ENCODE measurements at regions not wholly inside any gene's neighbourhood (a gene's known extent, or its start where the extent isn't known, plus 50 kb on each side); places are given as distances from the start of the nearest gene placed in this dataset.
"Not testable (repeated sequence)": the region's sequence is repeated elsewhere in the genome, so short reads cannot be mapped to it uniquely, and the experiment has no call there.

DNA sequence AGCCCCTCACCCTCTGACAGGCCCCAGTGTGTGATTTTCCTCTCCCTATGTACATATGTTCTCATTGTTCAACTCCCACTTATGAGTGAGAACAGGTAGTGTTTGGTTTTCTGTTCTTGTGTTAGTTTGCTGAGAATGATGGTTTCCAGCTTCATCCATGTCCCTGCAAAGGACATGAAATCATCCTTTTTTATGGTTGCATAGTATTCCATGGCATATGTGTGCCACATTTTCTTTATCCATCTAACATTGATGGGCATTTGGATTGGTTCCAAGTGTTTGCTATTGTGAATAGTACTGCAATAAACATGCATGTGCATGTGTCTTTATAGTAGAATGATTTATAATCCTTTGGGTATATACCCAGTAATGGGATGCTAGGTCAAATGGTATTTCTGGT lies 223.7 kb upstream of the VLDLR start:
- not testable (repeated sequence) for DNase-seq

DNA sequence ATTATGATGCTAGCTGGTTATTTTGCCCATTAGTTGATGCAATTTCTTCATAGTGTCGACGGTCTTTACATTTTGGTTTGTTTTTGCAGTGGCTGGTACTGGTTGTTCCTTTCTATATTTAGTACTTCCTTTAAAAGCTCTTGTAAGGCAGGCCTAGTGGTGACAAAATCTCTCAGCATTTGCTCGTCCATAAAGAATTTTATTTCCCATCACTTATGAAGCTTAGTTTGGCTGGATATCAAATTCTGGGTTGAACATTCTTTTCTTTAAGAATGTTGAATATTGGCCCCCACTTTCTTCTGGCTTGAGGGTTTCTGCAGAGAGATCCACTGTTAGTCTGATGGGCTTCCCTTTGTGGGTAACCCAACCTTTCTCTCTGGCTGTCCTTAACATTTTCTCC lies 219.8 kb upstream of the VLDLR start:
- not testable (repeated sequence) for DNase-seq

DNA sequence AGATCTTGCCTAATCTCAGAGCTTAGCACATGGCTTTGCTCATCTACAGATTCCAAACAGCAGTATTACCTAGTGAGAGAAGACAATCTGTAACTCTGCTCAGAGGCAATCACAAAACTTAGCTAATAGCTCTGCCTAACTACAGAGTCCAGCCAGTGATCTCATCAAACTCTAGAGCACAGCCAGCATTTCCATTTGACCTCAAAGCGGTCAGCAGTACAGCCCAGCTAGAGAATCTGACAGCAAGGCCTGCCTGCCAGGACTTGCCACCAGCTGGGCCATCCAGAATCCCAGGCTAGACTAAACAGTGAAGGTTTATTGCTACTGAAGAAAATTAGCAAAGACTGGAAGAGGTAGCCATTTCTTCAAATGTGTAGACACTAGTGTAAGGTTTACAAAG lies 217.9 kb upstream of the VLDLR start:
- no peak for DNase-seq

DNA sequence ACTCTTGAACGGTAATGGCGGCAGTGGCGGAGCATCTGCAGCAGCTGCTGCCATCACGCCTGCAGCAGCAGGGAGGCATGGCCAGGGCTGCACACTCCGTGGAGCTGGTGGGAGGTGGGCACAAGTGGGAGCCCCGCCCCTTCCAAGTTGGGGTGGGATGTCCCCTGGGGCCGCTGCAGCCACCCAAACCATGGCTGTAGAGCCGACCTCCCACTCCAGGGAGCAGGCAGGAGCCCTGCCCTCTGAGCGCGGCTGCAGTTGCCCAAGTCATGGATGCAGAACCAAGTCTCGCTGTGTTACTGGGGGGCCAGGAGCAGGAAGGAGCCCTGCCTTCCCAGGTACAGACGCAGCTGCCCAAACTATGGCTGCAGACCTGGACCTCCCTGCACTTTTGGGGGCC lies 215.3 kb upstream of the VLDLR start:
- no peak for DNase-seq

DNA sequence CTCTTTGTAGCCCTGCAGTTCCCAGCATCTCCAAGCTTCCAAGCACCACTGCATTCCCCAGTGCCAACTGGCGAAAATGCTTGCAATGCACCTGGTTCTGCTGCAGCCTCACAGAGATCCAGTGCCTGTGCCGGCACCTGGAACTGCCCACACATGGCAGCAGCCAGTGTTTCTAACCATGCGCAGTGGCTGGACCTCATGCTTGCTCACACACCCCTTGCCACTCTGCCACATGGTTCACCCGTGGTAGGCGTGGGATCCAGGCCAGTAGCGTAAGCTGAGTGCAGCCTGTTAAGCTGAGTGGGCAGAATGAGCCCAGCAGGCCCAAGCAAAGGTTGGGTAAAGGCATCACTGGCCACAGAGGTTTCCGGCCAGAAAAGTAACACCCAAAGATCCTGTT lies 214.1 kb upstream of the VLDLR start:
- no peak for DNase-seq

DNA sequence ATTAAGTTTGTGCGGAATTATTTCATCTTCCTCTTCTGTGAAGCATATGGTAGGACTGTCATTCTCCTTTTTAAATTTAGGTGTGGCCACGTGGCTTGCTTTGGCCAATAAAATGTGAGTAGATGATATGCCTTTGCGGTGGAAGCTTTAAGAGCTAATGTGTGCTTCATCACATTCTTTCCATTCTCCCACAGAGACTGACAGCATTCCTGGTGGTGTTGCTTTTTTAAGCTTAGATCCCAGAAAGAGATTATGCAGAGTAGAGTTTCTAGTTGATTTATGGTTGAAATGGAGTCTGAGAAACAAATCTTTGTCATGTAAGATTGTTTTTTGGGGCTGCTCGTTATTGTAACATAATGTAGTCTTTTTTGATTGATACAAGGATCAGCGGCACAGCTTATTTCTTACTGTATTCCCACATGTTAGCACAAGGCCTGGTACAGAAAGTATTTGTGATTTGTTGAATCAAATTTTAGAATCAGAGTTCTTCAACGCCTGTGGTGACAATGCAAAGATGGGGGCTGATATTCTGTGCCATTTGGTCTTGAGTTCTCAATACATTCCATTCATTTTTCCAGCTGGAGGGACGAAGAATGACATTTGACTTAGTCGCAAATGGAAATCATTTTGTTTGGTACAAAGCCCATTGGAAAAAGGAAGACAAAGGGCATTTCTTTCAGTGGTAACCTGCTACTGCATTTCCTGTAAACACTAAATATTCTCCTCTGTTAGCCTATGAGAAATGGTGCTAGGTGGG lies 209.9 kb upstream of the VLDLR start:
- no peak for DNase-seq

DNA sequence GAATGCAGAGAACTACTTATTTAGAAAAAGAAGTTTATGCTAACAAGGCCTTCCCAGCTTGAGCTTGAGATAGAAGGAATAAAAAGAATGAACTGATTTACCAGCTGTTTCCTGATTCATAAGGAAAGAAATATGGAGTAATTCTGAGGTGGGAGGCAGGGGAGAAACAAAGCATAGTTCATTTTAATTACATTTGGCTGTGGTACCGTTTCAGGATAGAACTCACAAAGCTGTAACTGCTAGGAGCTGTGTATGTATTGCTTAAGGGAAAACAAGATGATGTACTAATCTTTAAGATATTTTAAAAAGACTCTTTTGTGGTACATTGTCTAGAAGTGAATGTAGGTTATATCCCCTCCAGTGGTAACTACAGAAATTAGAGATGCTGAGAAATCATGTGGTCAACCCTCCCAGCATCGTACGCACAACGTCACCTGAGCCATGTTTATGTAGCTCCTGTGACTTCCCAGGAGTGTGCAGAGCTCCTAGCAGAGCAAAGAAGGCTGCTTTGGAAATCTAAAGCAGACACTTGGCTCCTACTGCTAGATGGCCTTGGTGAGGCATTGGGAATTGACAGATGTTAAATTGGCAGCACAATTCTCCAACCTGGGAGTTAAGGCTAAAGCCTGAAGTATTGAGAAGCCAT lies 208.3 kb upstream of the VLDLR start:
- DNase-seq: no peak

DNA sequence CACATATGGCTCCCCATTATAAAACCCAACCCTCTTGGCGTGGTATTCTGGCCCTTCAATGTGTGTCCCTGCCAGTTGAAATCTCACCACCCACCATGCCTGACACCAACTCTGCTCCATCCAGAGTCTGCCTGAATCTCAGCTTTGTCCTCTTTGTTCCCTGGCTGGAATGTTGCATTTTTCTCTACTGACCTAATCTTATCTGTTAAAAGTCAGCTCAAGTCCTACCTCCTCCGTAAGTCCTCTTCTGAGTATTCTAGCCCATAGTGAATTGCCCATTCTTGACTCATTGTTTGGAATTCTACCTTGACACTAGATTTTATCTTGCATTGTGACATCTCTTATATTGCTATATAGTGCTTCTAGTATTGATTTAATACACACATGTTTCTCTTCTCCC lies 207.1 kb upstream of the VLDLR start:
- no peak for DNase-seq

DNA sequence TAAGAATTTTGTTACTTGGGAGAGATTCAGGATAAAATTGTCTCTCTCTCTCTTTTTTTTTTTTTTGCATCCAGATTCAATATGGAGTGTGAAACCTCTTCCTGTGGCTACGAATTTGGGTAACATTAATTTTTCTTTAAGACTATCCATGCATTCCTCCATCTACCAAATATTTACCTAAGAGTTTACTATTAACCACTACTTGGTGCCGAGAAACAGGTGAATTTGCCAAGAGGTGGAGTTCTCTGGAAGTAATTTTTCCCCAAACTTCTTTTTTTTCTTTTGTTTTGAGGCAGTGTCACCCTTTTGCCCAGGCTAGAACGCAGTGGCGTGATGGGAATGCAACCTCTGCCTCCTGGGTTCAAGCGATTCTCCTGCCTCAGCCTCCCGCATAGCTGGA lies 206.3 kb upstream of the VLDLR start:
- no peak for DNase-seq

DNA sequence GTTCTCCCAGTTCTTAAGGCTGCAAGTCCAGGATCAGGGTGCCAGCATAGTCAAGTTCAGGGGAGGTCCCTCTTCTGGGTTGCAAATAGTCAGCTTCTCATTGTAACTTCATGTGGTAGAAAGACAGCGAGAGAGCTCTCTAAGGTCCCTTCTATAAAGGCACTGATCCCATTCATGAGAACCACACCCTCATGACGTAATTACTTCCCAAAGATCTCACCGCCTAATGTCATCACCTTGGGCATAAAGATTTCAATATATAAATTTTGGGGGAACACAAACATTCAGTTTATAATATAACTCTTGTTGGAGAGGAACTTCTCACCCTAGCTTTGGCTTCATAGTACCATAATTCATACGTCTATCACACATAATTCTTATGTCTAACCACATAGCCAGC lies 203.9 kb upstream of the VLDLR start:
- no peak for DNase-seq

DNA sequence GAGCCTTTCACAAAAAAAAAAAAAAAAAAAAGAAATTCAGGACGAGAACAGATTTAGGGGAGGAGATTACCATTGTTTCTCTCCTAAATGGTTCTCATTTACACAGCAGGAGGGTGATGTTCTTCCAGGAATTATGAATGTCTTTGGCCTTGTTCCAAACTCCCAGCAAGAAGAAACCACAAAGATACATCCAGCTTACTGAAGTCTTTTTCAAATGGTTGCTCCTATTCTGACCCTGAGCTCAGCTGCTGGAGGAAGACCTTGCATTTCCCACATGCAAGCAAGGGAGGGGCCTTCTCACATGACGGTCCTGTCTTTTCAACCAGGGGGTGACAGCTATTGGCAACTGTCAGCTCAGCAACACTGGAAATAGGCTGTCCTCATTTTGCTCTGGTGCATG lies 203.0 kb upstream of the VLDLR start:
- no peak for DNase-seq

DNA sequence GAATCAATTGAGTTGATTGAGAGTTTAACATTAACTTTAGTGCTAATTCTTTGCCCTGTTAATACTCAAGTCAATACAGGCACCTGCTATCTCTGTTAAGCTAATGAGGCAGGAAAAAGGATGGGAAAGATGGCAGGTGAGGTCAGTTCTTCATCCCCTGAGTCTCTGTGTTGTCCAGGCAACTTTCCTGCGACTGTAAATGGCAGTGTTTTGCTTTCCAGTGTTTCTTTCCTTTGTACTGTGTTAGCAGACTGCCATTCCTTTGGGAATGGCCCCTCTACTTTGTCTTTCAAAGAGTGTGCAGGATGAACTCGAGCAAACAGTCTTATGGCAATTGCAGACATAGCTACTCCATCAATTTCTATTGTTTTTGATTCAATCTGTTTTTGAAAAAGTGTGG lies 202.2 kb upstream of the VLDLR start:
- no peak for DNase-seq

DNA sequence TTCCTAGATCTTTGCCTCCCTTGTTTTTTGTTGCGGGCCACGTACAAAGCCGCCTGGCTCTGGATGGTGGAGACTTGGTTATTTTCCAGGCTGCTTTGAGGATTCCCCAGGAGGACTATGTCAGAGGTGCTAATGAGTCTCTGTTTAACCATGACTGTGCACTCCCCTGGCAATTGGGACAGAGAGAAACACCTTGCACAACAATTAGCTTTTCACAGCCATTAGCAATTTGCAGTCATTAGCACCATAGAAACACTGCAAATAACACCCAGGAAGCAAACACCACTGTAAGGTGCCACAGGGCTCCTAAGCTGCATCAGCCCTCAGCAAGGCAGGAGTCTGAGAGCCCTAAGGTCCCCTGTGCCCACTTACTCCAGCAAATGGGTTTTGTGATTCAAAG lies 201.0 kb upstream of the VLDLR start:
- peak; percentile 93 for DNase-seq

DNA sequence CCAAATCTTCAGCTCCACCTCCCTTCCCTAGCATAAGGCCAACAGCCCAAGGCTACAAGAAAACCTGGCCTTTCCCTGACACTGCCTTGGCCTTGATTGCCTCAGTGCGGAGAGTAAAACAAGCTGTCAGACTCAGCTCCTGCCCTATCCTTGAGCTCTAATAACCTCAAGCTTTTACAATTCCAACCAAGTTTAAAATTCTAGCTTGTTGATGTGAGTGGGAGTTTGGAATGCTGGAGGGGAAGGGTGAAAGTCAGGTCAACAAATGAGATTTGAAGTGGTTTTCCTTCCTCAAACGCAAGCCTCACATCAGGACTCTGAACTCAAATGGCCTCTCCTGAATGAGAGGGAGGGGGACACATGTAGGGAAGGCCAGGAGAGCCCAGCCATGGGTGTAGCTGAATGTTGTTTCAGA lies 197.0 kb upstream of the VLDLR start:
- DNase-seq: no peak

DNA sequence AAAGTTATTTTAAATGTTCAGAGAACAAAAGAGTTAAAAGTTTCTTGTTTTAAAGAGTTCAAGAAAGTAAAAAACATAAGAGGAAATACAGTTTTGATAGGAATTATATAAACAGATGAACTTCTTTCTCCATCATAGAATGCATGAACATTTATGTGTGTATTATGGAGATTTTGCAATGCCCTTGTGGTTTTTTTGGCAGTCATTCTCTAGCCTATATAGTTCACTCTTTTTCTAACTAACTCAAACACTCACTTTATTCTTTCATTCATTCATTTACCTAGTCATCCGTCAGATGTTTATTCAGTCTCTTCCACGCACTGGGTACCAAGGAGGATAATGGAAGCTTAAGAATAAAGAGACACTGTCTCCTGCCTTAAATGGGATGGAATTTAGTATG lies 195.9 kb upstream of the VLDLR start:
- DNase-seq: no peak

DNA sequence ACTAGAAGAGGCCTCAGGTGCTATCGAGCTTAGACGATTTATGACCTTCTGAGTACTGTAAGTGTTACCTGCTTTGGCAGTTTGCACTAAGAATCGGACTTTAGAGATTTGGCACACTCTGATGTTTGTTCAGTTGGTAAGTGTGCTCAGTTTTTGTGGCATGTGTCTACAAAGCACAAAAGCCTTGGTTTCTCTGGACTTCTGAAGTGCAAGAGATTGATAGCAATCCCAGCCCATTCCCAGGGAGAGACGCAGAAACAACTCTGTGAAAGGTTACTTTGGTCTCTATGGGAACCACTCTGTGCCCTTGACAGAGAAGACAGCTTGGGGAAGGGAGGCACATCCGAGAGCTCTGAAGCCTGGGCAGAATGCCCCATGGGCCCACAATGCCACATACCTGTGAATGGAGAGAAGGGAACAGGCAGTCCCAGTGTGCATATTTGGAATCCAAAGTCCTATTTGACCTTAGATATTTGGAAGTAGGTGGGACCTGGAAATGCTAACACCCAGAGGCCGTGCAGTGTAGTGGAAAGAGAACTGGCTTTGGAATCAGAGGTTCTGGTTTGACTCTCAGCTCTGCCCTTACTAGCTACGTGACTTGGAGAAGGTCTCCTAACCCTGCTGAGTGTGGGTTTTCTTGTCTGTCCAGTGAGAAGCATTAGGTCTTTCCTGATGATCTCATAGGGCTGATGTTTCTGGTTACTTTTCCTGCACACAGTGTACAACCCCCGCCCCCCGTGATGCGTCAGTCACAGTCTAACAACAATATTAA lies 194.3 kb upstream of the VLDLR start:
- DNase-seq: no peak

DNA sequence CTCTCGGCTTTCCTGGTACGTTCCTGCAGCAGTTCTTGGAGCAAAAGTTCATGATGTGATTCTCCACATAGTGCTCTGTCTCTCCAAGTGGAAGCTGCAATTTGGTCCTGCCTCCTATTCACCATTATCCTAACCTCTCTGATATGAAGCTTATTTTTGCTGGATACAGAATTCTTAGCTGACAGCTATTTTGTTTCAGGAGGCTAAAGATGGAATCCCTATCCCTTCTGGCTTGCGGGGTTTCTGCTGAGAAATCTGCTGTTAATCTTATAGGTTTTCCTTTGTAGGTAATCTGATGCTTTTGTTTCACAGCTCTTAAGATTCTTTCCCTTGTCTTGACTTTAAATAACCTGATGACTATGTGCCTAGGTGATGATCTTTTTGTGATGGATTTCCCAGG lies 181.6 kb upstream of the VLDLR start:
- no peak for DNase-seq

DNA sequence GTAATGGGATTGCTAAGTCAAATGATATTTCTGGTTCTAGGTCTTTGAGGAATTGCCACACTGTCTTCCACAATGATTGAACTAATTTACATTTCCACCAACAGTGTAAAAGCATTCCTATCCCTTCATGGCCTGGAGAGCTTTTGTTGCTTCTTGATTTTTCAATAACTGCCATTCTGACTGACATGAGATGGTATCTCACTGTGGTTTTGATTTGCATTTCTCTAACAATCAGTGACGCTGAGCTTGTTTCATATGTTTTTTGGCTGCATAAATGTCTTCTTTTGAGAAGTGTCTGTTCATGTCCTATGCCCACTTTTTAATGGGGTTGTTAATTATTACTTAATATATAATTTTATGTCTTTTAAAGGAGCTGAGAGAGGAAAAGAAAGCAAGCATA lies 177.7 kb upstream of the VLDLR start:
- DNase-seq: not testable (repeated sequence)

DNA sequence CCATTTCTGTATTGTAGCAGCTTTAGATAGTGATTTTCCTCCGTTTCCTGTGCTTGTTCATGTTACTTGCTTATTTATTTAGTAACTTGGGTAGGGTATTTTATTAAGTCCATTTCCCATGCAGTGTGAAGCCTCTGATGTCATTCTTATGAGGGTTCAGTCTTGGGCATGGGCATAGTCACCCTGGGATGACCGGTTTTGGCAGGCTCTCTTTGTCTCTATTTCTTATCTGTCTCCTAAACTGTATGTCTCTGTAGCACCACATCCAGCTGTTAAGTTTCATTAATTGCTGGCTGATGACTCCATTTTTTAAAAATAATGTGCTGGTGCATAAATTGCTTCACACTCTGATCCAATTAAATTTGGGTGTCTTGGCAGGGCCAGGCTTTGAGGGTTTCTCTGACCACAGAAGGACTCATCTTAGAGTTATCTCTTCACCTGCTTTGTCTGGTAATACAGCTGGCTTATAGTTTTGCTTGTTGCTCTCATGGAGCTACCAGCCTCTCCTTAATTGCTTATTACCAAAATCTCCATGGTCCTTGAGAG lies 173.3 kb upstream of the VLDLR start:
- no peak for DNase-seq

DNA sequence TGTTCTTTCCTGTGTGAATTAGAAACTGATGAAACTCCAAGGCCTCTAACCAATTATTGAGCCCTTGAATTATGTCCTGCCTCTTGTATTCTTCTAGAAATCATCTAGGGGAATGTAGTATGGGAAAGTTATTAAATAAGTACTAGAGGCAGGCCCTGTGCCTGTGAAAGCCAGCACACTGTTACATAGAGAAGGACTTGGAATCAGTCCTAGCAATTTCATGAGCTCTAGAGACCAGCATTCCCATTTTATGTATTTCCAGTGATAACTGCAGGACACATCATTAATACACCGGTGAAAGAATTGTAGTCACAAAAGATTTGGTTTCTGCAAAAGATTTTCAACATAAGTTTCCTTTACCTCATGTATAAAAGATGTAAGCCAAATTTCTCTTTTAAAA lies 168.5 kb upstream of the VLDLR start:
- no peak for DNase-seq

DNA sequence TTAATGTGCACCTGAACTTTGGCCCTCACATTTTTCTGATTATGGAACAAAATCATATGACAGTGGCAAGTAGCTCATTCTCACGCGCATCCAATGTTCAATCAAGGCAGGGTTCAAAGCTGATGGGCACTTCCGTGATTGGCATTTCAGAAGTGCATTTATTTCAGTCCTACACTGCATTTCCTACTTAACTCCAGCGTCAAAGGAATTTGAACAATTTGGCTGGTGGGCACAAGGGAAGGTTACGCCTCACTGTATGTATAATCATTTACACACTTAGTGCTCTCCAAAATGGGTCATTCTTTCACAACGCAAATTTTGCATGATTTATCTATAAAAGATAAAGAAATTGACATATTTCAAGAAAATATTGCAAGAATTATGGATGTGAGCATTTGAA lies 167.9 kb upstream of the VLDLR start:
- no peak for DNase-seq

DNA sequence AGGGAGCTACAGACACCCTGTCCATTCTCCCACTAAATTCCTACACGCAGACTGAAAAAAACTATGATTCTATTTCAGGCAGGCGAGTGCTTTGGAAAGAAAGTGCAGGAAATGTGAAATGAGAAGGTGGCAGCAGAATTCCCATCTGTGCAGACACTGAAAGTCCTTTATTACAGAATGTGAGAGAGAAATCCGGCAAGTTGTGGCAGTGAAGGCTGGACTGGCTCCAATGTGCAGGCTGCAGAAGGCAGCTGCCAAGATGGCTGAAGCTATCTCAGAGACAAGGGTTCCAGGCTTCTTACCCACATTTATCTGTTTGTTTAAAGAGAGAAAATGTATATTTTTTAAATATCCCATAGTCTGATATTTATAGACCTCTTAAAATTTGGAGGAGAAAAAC lies 161.8 kb upstream of the VLDLR start:
- DNase-seq: no peak

DNA sequence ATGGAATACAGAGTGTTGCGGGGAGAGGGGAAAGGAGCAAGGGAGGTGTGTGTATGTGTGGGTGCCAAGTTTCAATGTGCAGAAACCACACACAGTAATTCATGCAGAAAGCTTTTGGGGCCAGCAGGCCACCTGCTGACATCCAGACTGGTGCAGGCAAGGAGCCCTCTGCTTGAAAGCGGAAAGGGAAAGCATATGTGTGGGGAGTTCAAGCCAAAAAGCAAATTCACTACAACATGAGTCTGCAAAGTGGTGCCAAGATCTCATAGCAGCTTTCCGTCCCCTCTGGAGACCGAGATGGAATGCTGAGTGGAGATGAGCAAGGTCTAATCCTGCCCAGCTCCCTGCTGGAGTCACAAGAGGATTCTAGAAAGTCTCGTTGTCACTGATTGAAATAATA lies 159.7 kb upstream of the VLDLR start:
- no peak for DNase-seq

DNA sequence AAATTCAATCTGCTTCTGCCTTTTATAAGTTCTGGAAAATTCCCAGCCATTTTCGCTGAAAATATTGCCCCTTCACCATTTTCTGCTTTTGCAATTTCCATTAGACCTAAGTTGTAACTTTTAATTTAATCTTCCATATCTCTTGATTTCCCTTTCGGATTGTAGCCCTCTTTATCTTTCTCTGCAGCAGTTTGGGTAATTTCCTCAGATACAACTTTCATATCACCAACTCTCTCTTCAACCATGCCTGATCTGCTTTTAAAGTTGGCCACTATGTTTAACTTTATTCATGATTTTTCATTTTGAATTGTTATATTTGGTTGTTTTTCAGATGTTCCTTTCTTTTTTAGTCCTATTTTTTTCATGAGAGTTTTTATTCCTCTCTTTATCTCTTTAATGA lies 157.0 kb upstream of the VLDLR start:
- no peak for DNase-seq
